Ramos (cell line): ENCODE measurements at regions not wholly inside any gene's neighbourhood (a gene's known extent, or its start where the extent isn't known, plus 50 kb on each side); places are given as distances from the start of the nearest gene placed in this dataset.
"Not testable (repeated sequence)": the region's sequence is repeated elsewhere in the genome, so short reads cannot be mapped to it uniquely, and the experiment has no call there.

Experiments used
- in situ Hi-C: fragments of 300-500 bp; cut with MboI; formaldehyde crosslinking; loops from one replicate; pipeline ENCODE4 v1.14.3; 2022; ENCODE audit warnings: low sequenced_read_pairs; ENCODE audit not compliant: unreplicated experiment

- in situ Hi-C loops = no loop called here
Observed at GRCh38 chr12:58009405-58010195, 68.2 kb downstream of the ATP23 start.

- in situ Hi-C loops = no loop called here
Observed at GRCh38 chr12:58011676-58012075, 70.3 kb downstream of the ATP23 start.

- in situ Hi-C loops = not testable (repeated sequence)
Observed at GRCh38 chr12:58022379-58023020, 81.1 kb downstream of the ATP23 start.

GRCh38 chr12:58025431-58025830 is 84.1 kb downstream of the ATP23 start:
- in situ Hi-C loops = no loop called here

- in situ Hi-C loops = no loop called here
Observed at GRCh38 chr12:58026426-58026825, 85.1 kb downstream of the ATP23 start.

- in situ Hi-C loops = no loop called here
Observed at GRCh38 chr12:58026897-58027891, 85.8 kb downstream of the ATP23 start.

- in situ Hi-C loops = no loop called here
Observed at GRCh38 chr12:58028294-58028693, 86.9 kb downstream of the ATP23 start.

GRCh38 chr12:58029260-58029659 is 87.9 kb downstream of the ATP23 start:
- in situ Hi-C loops = no loop called here

GRCh38 chr12:58030566-58031279 is 89.4 kb downstream of the ATP23 start:
- in situ Hi-C loops = no loop called here

- in situ Hi-C loops = no loop called here
Observed at GRCh38 chr12:58032156-58032555, 90.8 kb downstream of the ATP23 start.

- in situ Hi-C loops = no loop called here
Observed at GRCh38 chr12:58033831-58034230, 92.5 kb downstream of the ATP23 start.

- in situ Hi-C loops = no loop called here
Observed at GRCh38 chr12:58034311-58034710, 92.9 kb downstream of the ATP23 start.

GRCh38 chr12:58034712-58035111 is 93.3 kb downstream of the ATP23 start:
- in situ Hi-C loops = no loop called here

- in situ Hi-C loops = no loop called here
Observed at GRCh38 chr12:58041441-58041840, 100.1 kb downstream of the ATP23 start.

GRCh38 chr12:58044966-58045365 is 103.6 kb downstream of the ATP23 start:
- in situ Hi-C loops = no loop called here

GRCh38 chr12:58046271-58046670 is 104.9 kb downstream of the ATP23 start:
- in situ Hi-C loops = no loop called here

- in situ Hi-C loops = no loop called here
Observed at GRCh38 chr12:58051378-58051777, 110.0 kb downstream of the ATP23 start.

GRCh38 chr12:58064666-58065065 is 123.3 kb downstream of the ATP23 start:
- in situ Hi-C loops = no loop called here

GRCh38 chr12:58066296-58066695 is 124.9 kb downstream of the ATP23 start:
- in situ Hi-C loops = no loop called here
